ENCODE measurements at regions not wholly inside any gene's neighbourhood (a gene's known extent, or its start where the extent isn't known, plus 50 kb on each side); places are given as distances from the start of the nearest gene placed in this dataset.

DNA sequence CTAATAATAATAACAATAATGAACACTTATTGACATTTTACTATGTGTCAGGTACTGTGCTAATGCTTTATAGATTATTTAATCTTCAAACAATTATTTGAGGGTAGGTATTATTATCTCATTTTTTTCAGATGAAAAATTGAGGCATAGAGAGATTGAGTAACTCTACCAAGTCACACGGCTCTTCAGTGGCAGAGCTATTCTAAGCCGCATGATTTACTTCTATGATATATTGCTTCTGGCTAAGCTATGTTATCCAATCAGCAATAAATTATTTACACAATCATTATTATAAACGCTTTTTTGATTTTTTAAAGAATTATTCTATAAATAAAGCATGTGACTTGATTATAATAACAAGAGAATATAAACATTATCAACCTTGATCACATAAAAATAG lies 80.0 kb downstream of the TMEM30B start:
- TF ChIP-seq CTCF (IDR thresholded peaks at IDR 0.05) (no peak), POLR2AphosphoS5 (IDR thresholded peaks at IDR 0.05) (no peak)
